ENCODE measurements at regions not wholly inside any gene's neighbourhood (a gene's known extent, or its start where the extent isn't known, plus 50 kb on each side); places are given as distances from the start of the nearest gene placed in this dataset.

DNA sequence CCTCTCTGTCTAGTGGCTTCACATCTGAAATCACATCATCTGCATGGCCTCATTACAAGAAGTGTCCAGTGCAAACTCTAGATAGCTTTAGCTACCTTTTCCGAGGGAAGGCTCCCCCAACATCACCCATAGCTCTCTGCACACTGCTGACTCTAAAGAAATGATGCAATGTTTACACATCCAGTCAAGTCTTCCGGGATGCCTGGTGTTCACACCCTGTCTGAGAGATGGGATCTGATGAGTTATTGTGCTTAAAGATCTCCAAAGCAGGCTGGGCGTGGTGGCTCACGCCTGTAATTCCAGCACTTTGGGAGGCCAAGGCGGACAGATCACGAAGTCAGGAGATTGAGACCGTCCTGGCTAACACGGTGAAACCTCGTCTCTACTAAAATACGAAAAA, 404.6 kb upstream of the IRAK1BP1 start:
- TF ChIP-seq POLR2A (IDR thresholded peaks at IDR 0.05): no peak
- TF ChIP-seq, protein P1, sequence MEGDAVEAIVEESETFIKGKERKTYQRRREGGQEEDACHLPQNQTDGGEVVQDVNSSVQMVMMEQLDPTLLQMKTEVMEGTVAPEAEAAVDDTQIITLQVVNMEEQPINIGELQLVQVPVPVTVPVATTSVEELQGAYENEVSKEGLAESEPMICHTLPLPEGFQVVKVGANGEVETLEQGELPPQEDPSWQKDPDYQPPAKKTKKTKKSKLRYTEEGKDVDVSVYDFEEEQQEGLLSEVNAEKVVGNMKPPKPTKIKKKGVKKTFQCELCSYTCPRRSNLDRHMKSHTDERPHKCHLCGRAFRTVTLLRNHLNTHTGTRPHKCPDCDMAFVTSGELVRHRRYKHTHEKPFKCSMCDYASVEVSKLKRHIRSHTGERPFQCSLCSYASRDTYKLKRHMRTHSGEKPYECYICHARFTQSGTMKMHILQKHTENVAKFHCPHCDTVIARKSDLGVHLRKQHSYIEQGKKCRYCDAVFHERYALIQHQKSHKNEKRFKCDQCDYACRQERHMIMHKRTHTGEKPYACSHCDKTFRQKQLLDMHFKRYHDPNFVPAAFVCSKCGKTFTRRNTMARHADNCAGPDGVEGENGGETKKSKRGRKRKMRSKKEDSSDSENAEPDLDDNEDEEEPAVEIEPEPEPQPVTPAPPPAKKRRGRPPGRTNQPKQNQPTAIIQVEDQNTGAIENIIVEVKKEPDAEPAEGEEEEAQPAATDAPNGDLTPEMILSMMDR (IDR thresholded peaks at IDR 0.05): no peak
